Ovary (tissue), 3 donors: ENCODE measurements at regions not wholly inside any gene's neighbourhood (a gene's known extent, or its start where the extent isn't known, plus 50 kb on each side); places are given as distances from the start of the nearest gene placed in this dataset.

Experiments used
- CTCF ChIP-seq, 3 donors: fragments of 450-650 bp in 2 of 3; fragments of 200-600 bp in 1 of 3; IDR thresholded peaks; one replicate each; pipeline versions ENCODE4 v1.5.1 to v1.8.0; 2016 to 2022; ENCODE audit warnings: antibody characterized with exemption in 3 of 3, mild to moderate bottlenecking in 1 of 3
- EP300 ChIP-seq: sonication (generic); formaldehyde crosslinking; IDR thresholded peaks from one replicate; pipeline ENCODE4 v1.6.1; 2017; ENCODE audit warnings: antibody characterized with exemption
- POLR2A ChIP-seq: fragments of 450-650 bp; IDR thresholded peaks from one replicate; pipeline ENCODE4 v1.6.1; 2017; ENCODE audit warnings: antibody characterized with exemption, mild to moderate bottlenecking, moderate library complexity
- donor health status: DM: no; HTN: no; CAD: no.

- TF ChIP-seq CTCF (IDR thresholded peaks at IDR 0.05), result no peak
- TF ChIP-seq POLR2A, result no peak
- no peak for TF ChIP-seq EP300
Measured at GRCh38 chr3:163018067-163018466, 1521.5 kb downstream of the OTOL1 start.
